NCI-H1092 (cell line): ENCODE measurements at regions not wholly inside any gene's neighbourhood (a gene's known extent, or its start where the extent isn't known, plus 50 kb on each side); places are given as distances from the start of the nearest gene placed in this dataset.
"Not testable (repeated sequence)": the region's sequence is repeated elsewhere in the genome, so short reads cannot be mapped to it uniquely, and the experiment has no call there.

Experiments used
- DNase-seq: peaks from one replicate; lab custom pipeline; 2025; lab: John Stamatoyannopoulos, UW

DNA sequence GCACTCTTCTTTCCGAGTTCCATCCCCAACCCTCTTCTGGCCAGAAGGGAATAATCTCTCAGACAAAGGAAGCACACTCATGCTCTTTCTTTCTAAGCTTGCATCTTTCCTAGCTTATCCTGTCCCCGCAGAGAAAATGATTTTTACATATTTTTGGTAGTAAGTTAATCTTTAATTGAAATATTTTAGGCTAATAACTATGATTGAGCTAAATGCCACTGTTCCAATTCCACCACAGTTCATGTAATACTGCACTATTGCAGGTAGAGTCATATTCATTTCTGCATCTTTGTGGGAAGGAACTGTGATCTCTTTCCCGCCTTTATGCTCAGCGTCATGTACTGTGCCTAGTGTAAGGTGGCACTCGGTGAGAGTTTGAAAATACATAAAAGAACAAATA is 158.9 kb upstream of the FOXG1 start:
- DNase-seq = no peak

DNA sequence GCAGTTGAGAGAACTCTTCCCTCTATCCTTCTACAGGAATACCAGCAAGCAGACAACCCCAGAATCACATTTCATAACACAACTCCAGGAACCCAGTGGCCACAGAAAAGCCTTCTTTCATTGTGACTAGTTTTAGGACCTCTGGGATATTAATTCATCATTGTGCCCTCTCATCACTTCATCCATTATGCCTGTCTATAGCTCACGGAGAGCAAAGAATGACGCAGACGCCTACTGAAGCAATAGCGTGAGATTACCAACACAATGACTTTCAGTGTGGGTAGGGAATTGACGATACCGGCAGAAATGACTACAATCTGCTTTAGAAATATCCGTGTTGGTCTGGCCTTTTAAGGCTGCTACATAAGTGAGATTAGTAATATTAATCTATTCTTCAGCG is 158.1 kb upstream of the FOXG1 start:
- DNase-seq = no peak

DNA sequence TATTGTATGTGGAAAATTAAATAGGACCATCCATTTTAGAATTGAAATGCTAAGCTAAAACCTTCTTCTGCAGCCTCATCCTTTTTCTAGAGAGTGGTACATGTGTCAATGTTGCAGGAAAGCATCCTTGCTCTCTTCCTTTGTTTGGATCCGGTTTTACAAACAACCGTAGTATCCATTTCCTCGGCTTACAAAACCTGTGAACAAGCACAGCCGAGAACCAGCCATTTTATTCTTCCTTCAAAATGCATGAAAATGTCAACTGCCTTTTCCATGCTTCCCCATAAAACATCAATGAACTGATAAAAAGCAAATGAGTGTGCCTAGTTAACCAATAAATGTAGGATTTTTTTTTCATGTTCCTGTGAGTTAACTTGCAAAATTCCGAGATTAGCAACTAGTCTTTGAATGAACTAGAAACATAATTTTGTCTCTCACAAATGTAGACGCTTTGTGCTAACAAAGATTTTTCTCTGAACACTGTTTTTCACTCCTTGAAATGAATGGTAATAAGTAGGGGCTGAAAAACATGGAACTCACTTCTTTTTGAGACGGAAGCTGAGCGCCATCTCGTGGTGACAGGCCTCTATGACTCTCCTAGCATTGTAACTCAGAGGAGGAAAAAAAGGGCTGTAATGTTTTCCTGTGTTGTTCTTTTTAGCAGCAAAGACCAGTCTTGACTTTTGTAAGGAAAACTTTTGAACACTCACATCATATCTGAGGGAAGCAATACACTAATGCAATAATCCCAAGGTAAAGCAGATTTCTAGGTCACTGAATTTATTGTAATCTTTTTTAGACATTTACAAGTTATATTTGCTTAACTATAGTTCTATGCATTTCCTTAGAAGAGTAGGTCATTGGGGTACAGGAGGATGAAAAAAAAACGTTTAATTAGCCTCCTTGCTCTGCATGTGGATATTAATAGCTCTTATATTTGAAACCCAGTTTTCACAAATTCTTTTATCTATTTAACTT is 157.4 kb upstream of the FOXG1 start:
- DNase-seq = peak; percentile 74

DNA sequence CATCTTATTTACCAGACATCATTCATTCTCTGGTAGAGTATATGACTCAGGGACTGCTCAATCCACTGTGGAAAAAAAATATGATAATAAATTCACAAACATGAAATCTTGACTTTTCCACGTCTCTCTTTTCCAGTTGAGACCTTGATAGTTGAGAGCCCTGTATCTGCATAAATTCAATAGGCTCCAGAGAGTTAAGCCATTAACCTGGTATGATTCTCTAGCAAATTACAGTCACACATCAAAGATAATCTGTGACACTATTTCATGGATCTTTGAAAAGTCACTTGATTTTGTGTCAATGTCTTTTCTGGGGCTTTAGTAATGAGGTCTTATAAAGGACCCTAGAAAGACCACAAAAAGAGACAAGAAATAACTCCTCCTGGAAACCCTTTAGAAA is 154.2 kb upstream of the FOXG1 start:
- no peak for DNase-seq

DNA sequence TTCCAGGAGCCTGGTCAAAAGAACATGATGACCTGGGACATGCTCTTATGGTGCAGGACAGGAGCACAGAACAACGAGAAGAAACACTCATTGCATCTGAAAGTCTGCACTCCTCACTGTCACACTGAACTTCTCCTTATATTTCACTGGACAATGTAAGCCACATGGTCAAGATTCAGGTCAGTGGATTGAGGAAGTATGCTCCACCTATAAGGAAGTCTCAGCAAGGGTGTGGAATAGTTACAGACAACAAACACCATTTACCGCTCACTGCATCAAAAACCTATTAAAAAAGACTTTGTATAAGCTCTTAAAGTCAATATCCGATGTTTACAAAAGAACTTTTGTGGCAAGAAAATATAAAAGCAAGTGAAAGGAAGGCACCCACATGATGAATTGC is 153.1 kb upstream of the FOXG1 start:
- DNase-seq = no peak

DNA sequence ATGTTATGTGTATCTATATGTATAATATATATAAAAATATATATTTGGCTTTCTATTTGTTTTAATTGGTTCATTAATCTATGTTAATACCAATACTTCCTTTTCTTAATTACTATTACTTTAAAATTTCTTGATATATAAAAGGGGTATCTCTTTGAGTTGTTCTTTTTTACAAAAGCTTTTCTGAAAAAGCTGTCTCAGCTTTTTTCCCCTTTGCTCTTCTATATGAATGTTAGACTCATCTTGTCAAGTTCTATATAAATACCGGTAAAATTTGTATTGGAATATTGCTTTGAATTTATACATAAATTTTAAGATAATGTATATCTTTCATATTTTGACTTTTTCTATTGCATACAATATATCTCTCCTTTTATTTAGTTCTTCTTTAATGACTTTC is 139.8 kb upstream of the FOXG1 start:
- DNase-seq = no peak

DNA sequence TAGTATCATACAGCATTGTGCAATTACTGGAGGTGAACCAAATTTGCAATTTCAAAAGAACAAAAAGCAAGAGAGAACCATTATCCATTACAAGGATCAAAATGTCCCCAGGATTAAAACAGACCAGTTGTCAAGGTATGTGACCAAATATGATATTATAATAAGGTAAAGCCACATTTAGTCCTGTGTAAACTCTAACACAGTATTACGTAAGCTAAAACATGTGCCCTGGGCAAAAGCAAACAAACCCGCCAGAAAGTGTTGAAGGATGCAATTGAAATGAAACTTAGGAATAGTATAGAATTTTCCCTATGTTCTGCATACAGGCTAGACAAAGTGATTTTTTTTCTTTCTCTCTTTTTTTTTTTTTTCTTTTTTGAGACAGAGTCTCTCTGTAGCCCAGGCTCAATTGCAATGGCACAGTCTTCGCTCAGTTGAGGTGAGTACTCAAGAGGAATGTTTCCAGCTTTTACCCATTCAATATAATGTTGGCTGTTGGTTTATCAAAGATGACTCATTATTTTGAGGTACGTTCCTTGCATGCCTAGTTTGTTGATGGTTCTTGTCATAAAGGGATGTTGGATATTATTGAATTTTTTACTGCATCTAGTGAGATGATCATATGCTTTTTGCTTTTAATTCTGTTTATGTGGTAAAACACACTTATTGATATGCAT is 137.1 kb upstream of the FOXG1 start:
- no peak for DNase-seq

DNA sequence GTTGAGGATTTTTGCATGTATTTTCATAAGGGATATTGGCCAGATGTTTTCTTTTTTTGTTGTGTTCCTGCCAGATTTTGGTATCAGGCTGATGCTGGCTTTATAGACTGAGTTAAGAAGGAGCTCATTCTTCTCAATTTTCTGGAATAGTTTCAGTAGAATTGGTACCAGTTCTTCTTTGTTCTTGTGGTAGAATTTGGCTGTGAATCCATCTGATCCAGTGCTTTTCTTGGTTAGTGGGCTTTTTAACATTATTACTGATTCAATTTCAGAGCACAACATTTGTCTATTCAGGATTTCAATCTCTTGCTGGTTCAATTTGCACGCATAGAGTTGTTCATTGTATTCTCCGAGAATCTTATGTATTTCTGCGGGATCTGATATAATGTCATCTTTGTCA is 136.5 kb upstream of the FOXG1 start:
- DNase-seq = no peak

DNA sequence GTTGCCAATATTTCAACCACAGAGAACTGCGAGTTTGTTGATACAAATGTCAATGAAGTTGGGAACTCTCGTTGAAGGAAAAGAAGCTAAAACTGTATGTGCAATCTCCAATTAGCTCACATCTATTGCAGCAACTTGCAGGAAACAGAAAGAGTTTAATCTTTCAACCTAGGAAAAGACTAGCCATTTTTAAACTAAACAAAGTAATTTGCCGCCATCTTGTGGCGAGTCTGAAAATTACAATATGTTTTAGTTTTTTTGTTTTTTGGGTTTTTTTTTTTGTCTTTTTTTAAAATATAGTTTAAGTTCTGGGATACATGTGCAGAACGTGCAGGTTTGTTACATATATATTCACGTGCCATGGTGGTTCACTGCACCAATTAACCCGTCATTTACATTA is 131.2 kb upstream of the FOXG1 start:
- DNase-seq = peak; percentile 27

DNA sequence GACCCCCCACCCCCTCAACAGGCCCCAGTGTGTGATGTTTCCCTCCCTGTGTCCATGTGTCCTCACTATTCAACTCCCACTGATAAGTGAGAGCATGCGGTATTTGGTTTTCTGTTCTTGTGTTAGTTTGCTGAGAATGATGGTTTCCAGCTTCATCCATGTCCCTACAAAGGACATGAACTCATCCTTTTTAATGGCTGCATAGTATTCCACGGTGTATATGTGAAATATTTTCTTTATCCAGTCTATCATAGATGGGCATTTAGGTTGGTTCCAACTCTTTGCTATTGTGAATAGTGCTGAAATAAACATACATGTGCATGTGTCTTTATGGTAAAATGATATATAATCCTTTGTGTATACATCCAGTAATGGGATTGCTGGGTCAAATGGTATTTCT is 130.8 kb upstream of the FOXG1 start:
- not testable (repeated sequence) for DNase-seq

DNA sequence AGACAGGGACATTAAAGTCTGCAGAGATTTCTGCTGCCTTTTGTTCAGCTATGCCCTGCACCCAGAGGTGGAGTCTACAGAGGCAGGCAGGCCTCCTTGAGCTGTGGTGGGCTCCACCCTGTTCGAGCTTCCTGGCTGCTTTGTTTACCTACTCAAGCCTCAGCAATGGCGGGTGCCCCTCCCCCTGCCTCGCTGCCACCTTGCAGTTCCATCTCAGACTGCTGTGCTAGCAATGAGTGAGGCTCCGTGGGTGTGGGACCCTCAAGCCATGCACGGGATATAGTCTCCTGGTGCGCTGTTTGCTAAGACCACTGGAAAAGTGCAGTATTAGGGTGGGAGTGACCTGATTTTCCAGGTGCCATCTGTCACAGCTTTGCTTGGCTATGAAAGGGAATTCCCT is 125.4 kb upstream of the FOXG1 start:
- DNase-seq = not testable (repeated sequence)

DNA sequence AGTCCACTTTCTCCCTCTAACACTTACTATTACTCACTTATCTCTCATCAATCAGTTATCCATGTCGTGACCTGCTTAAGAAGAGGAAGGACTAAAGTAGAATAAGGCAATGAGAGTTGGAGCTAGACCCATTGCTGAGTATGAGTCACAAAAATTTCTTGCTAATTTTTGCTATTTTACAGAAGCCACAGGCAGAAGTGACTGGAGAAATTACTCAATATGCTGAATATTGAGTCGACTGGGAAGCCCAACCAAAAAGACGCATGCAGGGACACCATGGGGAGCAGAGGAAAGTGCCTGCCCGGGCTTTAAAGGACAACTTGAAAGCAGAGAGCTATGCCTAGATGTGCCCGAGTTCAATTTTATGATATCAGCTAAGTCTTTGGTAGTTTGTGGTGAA is 115.4 kb upstream of the FOXG1 start:
- DNase-seq = no peak

DNA sequence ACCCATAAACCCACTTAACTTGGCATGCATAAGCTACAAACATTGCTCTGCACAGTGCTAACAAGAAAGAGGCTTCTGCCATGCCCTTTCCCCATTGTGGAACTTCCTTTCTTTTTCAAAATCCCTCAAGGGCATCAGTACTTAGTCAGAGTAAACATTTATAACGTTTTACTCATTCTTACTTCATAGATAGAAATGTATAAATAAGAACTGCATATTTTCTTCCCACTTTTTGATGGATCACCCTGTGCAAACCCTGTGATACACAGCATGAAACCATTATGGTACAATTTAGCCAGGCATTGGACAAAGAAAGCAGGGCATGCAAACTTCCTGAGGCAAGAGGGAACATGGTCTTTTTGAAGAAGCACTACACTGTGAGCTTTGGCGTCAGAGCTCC is 113.8 kb upstream of the FOXG1 start:
- no peak for DNase-seq

DNA sequence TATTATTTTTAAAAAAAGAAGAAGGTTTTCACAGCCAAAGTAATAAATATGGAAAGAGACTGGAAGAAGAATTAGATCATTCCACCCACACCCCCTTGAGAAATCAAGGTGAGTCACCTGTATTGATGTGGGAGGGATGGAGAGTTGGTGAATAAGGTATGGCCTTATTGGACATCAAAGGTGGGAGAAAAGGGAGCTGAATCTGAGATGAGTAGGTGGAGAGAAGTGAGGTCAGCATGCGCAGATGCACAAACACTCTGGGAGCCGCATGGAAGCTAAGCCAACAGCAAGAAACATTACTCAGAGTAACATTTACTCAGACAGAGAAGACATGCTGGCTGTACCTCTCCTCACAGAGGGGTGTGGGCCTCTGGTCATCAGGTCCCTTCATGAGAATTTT is 113.1 kb upstream of the FOXG1 start:
- no peak for DNase-seq

DNA sequence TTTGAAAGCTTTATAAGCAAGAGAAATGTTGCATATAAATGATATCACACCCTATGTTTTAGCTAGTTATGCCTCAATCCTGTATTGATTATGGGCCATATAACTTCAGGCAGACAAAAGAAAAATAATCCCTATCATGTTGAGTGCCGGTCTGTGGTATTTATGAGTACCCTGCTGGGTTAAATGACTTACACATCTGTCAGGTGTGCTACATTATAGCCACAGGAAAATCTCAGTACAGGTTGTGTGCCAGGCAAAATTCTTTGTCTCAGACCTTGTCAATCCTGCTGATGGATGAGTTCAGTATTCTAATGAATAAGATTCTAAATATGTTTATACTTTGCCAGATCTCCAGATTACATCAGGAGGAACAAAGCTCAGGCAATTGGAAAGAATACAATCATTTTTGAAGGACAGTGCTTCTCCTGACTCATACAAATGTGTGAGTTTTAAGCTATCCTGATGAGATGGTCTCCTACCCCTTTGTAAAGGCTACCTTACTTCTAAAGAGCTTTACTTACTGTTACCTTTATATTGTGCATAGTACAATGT is 109.8 kb upstream of the FOXG1 start:
- DNase-seq = no peak

DNA sequence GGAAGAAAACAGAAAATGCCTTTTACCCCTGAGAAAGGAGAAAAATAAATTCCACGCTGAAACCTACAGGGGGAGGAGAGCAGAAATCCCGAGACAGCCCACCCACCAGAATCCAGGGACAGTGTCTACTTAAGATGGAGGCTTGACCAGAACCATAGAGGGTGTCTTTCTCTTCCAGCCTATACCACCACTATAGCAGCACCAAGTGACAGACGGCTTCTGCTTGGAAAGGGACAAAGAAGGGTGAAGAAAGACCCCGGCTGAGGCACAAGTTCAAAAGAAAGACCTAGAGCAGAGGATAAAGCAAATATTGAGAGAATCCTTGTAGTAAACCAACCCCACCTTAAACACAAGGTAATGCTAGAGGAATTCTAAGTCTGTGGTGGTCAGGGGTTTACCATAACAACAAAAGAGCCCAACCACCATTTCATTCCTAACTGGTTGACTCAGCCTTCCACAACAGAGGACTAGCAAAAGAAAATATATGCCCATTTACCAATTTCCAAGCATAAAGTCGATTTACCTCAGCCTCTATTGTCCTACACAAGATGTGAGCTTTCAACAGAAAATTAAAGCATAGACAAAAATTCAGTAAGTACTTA is 105.3 kb upstream of the FOXG1 start:
- no peak for DNase-seq

DNA sequence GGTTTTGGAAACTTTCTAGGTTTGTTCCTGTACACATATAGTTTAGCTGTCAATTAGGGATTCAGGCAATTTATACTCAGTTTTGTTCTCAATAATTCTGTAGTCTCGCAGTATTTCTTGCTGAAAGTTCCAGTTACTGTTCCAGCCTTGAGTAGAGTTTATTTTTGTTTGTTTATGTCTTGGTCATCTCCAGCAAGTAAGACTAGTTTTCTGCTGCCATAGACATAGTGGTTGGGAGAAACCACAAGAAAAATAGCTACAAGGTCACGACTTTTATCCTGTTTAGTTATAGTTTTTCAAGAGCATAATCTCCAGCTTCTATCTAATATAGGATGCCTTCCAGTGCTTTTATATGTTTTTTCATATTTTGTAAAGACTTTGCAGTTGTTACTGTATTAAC is 99.6 kb upstream of the FOXG1 start:
- no peak for DNase-seq

DNA sequence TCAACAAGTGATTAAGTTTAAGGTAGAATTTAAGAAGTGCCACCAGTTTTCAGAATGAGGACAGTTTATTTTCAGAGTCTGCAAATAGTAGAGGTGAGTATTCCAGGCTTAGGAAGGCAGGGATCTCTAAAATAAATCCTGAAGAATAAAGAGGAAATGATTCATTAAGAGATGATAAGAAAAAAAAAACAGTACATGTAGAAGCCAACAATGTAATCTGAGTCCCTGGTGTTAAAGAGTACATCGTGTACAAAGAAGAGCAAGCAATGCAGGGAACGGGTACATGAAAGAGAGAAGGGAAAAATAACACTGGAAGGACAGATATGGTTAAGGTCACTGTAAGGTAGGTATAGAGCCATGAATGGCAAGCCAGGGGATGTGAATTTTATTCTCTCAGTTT is 95.2 kb upstream of the FOXG1 start:
- DNase-seq = no peak

DNA sequence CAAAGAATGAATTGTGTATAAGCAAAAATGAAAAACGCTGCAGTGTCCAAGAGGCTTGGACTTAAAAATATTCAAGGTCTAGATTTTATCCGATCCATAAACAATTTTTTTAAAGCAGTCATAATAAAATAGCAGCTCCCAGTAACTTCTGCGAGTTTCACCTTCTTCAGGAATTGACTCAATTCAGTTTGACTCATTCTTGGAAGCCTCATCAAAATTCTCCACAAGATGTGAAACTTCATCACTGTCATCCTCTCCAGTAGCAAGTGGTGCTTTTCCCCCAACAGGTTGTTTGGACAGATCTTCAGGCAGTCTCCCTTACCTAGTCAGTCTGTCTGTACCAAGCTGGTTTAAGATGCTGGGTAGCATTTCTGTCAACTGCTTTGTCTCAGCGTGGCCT is 93.5 kb upstream of the FOXG1 start:
- DNase-seq = no peak

DNA sequence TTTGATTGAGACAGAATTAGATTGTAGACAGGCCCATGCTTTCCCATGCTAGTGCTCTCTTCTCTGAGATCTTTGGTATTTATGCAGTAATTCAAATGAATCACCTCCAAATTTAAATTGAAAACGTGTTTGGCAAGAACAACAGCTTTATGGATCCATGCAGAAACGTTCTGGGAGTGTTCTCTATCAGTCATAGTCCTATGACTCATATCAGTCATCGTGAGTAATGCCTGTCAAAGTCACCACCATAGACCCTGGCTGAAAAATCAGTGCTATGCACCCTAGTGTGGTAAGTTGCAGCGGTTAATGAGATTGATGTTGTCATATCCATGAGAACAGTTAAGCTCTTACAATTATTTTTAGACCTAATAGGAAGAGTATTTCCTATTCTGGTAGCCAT is 90.1 kb upstream of the FOXG1 start:
- DNase-seq = no peak

DNA sequence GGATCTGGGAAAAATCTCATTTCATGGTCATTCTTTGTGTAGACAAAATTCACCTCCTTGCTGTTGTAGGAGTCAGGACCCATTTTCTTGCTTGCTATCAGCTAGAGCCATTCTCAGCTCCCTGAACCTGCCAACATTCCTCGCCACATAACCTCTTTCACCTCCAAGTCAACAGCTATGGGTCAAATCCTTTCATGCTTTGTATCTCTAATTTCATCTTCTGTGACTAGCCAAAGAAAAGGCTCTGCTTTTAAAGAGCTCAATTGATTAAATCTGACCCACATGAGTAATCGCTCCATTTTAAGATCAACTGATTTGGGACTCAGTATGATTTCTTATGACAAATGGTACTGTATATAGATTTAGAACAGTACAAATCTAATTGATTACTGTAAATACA is 89.2 kb upstream of the FOXG1 start:
- no peak for DNase-seq

DNA sequence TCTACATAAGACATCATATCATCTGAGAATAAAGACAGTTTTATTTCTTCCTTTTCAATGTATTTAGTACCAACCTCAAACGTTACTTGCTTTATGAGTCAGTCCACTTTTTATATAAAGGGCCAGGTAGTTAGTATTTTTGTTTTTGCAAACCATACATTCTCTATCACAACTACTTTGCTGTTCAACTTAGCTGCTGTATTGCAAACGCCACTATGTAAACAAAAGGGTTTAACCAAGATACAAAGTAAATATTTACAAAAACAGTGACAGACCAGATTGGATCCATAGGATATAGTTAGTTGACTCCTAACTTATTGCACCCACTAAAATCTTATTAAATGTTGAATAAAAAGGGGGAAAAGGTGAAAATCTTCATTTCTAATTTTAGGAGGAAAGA is 87.7 kb upstream of the FOXG1 start:
- no peak for DNase-seq

DNA sequence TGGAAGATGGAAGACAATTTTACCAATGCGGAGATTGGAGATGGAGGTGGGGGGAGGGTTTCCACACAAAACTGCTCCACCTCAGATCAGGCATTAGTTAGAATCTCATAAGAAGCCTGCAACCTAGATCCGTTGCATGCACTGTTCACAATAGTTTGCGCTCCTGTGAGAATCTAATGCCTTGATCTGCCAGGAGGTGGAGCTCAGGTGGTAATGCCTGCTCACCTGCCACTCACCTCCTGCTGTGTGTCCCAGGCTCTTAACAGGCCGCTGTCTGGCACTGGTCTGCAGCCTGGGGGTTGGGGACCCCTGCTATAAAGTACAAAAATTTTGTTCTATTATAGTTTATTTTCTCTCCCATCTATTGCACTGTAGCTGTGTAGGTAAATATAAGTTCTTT is 84.9 kb upstream of the FOXG1 start:
- no peak for DNase-seq
